C4-2B (cell line): ENCODE measurements at regions not wholly inside any gene's neighbourhood (a gene's known extent, or its start where the extent isn't known, plus 50 kb on each side); places are given as distances from the start of the nearest gene placed in this dataset.

Experiments used
- CTCF ChIP-seq: fragments of 450-650 bp; conservative IDR thresholded peaks from 2 replicates; pipeline ENCODE4 v1.5.1; 2017; ENCODE audit warnings: mild to moderate bottlenecking
- ZFX ChIP-seq: fragments of 450-650 bp; IDR thresholded peaks from 2 replicates; pipeline ENCODE4 v1.6.1; 2017

GRCh38 chr7:106424476-106425016, 139.8 kb upstream of the NAMPT start:
- TF ChIP-seq CTCF (no peak), ZFX (no peak)
